ENCODE measurements at regions not wholly inside any gene's neighbourhood (a gene's known extent, or its start where the extent isn't known, plus 50 kb on each side); places are given as distances from the start of the nearest gene placed in this dataset.
"Not testable (repeated sequence)": the region's sequence is repeated elsewhere in the genome, so short reads cannot be mapped to it uniquely, and the experiment has no call there.

DNA sequence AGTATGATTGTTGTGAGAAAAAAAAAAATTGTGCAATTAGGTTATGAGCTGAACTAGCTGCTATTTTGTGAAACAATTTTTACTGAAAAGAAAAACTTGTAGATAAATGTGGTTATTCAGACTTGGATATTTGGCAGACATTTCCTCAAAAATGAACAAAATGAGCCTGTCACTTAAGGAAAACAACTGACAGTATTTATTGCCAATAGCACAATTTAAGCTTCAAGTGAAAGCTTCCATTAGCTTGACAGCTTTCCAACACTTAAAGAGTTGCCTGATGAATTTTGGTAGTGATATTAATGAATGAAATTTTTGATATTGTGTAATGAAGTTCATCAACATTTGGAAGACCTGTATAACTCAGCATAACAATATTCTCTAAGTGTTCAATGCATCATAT, 116.1 kb upstream of the RGS1 start:
- DNase-seq, result no peak
- TF ChIP-seq GATA1 (IDR thresholded peaks at IDR 0.05; ENCODE audit: low read depth, low read length) (no peak), POLR2A (IDR thresholded peaks at IDR 0.05; ENCODE audit: low read length) (no peak)

DNA sequence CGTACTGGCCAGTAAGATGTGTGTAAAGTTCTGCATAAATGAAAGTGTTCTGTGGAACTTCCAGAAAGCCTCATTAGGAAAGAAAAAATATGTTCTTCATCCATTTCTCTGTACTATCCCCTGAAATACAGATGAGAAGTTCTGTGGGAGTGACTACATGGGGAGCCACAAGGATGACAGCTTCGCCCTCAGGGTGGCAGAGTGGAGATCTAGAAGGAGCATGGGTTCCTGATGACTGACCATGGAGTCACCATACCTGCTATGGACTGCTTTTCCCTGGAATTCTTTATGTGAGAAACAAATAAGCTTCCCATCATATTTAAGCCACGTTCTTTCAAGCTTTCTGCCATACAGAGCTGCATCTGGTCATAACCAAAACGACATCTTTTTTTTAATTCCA, 113.9 kb upstream of the RGS1 start:
- no peak for TF ChIP-seq GATA1 (IDR thresholded peaks at IDR 0.05; ENCODE audit: low read depth, low read length)
- DNase-seq, result no peak

DNA sequence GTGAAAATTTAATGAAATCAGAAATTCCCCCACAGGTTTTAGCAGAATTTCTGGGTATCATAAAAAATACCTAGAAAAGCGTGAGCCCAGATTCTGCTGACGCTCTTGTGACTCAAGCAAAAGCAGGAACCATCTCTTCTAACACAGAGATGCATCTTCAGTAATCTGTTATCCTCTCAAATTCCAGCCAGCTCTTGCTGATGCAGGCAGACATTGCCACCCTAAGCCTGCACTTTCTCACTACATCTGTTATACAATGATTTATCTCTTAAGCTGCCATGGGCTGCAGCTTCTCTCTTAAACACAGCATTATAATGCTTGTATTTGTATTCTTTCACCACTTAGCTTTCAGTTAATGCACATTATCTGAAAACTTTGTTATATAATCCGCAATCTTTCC, 113.0 kb upstream of the RGS1 start:
- TF ChIP-seq POLR2A (IDR thresholded peaks at IDR 0.05; ENCODE audit: low read length) (no peak), GATA1 (IDR thresholded peaks at IDR 0.05; ENCODE audit: low read depth, low read length) (no peak)

DNA sequence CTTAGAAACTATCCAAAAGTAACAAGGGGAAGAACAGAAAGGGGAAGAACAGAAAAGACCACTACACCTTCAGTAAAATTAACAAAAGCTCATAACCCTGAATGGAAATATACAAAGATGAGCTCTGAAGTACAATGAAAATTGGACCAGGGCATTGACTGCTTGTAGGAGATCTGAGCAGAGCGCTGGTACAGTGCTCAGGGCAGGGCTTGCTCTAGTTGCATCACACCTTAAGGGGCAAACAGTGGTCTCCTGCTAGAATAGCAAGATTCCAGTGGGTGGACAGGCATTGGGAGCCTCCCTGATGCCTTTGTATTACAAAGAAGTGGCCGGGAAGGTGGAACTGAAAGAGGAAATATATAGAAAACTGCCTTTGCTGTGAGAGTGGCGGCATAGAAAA, 111.9 kb upstream of the RGS1 start:
- DNase-seq, result no peak
- TF ChIP-seq GATA1 (IDR thresholded peaks at IDR 0.05; ENCODE audit: low read depth, low read length), result no peak
- TF ChIP-seq POLR2A (IDR thresholded peaks at IDR 0.05; ENCODE audit: low read length), result no peak

More for the DNA sequence above, 113.0 kb upstream of the RGS1 start:
- DNase-seq, result no peak

DNA sequence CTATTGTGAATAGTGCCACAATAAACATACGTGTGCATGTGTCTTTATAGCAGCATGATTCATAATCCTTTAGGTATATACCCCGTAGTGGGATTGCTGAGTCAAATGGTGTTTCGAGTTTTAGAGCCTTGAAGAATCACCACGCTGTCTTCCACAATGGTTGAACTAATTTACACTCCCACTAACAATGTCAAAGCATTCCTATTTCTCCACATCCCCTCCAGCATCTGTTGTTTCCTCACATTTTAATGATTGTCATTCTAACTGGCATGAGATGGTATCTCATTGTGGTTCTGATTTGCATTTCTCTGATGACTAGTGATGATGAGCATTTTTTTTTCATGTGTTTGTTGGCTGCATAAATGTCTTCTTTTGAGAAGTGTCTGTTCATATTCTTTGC, 110.4 kb upstream of the RGS1 start:
- not testable (repeated sequence) for DNase-seq

DNA sequence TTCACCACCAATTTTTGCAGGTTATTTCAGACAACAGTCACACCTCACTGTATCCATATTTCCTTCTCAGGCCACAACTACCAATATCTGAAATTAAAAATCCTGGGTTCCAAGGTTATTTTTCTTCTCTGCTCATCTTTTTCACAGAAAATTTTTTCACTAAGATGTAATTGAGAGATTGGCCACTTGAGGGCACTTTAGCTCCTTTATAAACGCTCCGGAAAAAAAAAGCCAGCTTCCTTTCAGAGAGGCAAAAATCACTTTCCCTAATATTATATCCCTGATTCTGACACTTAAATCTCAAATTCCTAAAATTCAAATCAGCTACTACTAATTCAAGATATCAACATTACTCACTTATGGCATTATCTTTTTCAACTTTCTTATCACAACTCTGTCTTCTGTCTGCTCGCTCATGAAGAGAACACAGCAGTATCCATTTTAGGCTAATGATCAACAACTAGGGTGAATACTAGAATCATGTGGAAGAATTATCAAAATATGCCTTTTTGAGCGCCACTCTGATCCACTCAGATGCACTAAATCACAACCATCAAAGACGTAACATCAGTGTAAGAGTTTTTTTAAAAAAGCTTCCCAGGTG, 101.4 kb upstream of the RGS1 start:
- peak; percentile 19 to 54 for DNase-seq
- no peak for TF ChIP-seq GATA1 (IDR thresholded peaks at IDR 0.05; ENCODE audit: low read depth, low read length)
- no peak for TF ChIP-seq POLR2A (IDR thresholded peaks at IDR 0.05; ENCODE audit: low read length)

DNA sequence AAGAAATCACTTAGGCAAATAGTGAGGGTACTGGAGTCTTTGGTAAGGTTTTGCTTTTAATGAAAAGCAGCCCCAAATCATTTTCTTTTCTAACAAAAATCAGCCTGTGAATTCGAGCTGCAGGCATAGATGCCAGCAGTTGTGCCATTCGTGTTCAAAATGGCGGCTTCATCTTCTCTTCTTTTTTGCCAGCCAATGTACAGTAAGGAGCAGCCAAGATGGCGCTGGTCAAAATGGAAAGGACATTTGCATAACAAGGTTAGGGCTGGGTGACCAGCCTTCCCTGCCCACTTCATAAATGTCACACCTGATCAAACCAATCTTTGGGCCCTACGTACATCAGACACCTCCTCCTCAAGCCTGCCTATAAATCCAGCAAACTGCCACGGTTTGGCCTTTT, 100.2 kb upstream of the RGS1 start:
- TF ChIP-seq GATA1 (IDR thresholded peaks at IDR 0.05; ENCODE audit: low read depth, low read length), result no peak
- no peak for TF ChIP-seq POLR2A (IDR thresholded peaks at IDR 0.05; ENCODE audit: low read length)
- no peak for DNase-seq

DNA sequence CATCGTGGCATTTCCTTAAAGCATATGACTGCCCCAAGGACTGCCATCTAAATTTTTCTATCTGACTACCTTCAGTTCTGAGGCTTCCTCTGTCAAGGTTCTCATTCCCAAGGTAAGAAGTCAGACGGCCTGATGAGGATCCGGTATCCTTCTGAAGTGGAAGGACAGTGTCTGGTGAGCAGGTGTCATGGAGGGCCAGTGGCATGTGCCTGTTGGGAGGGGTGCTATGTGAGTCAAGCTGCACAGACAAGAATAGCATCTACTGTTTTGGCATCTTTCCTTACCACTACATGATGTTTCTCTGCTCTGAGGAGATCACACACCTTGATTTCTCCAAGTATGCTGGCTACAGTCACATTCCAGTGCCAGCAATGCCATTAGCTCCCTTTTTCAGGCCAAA, 99.6 kb upstream of the RGS1 start:
- no peak for TF ChIP-seq POLR2A (IDR thresholded peaks at IDR 0.05; ENCODE audit: low read length)
- no peak for TF ChIP-seq GATA1 (IDR thresholded peaks at IDR 0.05; ENCODE audit: low read depth, low read length)
- DNase-seq, result no peak

DNA sequence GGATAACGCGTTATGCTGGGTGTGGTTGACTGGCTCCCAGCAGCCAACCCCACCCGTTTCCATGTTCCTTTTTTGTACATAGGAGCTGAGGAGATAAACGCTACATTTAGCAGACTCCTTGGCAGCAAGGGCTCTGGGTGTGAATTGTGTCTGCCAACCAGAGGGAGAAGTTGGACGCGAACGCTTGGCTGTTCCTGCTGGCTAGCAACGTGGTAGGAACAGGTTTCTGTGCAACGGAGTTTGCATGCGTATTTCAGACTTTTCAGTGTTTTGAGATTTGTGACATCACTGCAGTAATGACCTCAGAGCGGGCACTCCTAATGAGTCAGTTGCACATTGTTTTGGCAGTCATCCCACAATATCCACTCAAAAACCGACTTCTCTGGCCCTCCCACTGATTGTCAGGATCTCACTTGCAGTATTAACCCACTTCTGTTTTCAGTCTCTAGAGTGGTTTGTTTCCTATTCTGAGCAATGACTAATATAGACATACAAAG, 98.7 kb upstream of the RGS1 start:
- peak; percentile 65 to 67 for DNase-seq
- no peak for TF ChIP-seq GATA1 (IDR thresholded peaks at IDR 0.05; ENCODE audit: low read depth, low read length)
- TF ChIP-seq POLR2A (IDR thresholded peaks at IDR 0.05; ENCODE audit: low read length), result no peak

DNA sequence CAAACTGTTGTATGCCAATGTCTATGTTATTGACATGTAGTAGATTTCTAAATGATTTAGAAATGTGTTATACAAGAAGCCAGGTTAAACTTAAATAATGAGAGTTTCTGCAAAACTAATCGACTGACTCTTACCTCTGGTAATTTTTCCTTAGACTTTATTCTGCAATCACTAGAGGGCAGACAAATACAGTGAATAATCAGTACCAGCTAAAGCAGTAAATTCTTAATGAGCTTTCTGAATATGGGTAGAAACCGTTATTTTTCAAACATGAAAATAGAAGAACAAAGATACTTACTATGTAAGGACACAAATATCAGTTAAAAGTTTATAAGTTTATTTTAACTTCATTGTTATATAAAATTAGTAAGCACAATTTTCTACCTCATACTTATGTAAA, 97.9 kb upstream of the RGS1 start:
- DNase-seq, result peak; percentile 26 to 43

DNA sequence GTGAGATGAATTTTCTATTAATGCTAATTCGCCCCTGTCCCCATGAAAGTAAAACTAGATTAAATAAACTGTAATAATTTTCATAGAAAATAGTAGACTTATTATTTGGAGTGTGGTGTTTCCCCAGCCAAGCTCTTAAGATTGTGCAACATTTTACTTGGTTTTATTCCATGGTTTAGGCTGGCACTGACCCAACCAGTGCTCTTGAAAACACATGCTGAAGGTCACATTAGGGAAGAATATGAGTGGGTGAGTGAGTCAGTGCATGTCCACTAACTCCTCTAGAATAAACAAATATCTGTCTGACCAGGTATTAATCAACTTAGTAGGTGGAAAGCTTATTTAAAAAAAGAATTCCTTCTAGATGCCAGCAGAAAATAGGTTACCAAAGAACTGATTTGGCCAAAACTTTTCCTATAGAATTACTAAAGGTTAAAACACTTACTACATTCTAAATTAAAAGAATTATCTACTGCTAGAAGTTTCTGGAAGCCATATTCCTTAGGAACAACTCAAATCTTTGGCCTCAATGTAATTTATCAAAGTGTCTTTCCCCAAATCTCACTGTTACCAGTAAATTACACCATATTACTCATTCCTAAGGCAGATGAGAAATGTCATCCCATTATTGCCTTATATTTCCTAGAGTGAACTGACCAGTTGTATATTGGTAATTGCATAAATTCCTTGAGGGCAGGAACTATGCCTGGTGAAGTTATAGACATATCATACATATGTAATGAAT, 89.7 kb upstream of the RGS1 start:
- no peak for DNase-seq
- no peak for TF ChIP-seq POLR2A (IDR thresholded peaks at IDR 0.05; ENCODE audit: low read length)
- TF ChIP-seq GATA1 (IDR thresholded peaks at IDR 0.05; ENCODE audit: low read depth, low read length), result no peak

More for the DNA sequence above, 97.9 kb upstream of the RGS1 start:
- TF ChIP-seq GATA1 (IDR thresholded peaks at IDR 0.05; ENCODE audit: low read depth, low read length) (no peak), POLR2A (IDR thresholded peaks at IDR 0.05; ENCODE audit: low read length) (no peak)

DNA sequence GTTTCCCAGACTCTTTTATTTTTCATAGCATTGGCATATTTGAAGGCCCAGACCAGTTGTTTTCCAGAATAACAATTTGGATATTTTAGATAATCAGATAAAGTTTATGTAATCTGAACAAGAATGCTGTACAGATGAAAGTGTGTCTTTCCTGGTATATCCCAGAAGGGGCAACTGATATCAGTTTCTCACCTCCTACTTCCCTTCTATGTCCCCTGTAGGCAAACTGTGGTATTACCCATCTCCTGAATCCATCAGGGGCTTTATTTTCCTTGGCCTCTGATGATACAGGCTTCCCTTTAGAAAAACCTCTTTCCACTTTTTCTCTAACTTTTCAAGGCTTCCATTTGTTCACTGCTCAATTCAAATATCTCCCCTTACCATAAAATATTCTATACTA, 87.5 kb upstream of the RGS1 start:
- TF ChIP-seq GATA1 (IDR thresholded peaks at IDR 0.05; ENCODE audit: low read depth, low read length) (no peak), POLR2A (IDR thresholded peaks at IDR 0.05; ENCODE audit: low read length) (no peak)
- DNase-seq, result no peak

DNA sequence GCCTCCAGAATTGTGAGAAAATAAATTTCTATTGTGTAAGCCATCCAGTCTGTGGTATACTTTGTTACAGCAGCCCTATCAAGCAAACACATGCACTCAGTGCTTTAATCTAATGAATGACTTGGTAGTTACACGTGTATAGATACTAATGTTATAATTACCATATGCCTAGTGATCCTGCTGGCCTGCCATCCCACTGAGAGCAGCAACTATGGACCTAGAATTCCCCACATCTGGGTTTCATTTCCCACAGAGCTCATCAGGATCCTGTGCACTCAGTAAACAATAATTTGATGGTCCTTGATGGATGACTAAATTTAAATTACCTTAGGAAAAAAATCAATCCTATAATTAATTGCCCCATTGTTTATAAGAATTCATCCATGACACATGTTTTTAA, 86.5 kb upstream of the RGS1 start:
- DNase-seq, result no peak
- TF ChIP-seq GATA1 (IDR thresholded peaks at IDR 0.05; ENCODE audit: low read depth, low read length), result no peak
- TF ChIP-seq POLR2A (IDR thresholded peaks at IDR 0.05; ENCODE audit: low read length), result no peak

DNA sequence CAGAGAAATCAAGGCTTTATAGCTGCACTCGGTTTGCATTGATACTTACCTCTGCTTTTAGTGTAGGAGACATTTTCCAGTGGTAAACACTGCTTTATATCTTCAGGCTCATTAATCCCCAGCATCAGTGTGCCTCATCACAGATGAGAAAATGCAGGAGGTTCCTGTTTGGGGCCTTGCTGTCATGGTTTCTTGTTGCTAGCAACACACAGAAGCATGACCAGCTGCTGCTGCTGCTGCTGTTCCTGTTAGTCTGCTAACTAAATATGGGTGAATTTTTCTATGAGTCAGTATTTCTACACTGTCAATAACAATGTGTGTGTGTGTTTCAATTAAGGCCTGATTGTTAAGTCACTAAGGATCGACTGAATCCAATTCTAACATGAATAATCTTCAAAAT, 85.8 kb upstream of the RGS1 start:
- no peak for DNase-seq
- TF ChIP-seq POLR2A (IDR thresholded peaks at IDR 0.05; ENCODE audit: low read length), result no peak
- TF ChIP-seq GATA1 (IDR thresholded peaks at IDR 0.05; ENCODE audit: low read depth, low read length), result no peak
